ENCODE measurements at regions not wholly inside any gene's neighbourhood (a gene's known extent, or its start where the extent isn't known, plus 50 kb on each side); places are given as distances from the start of the nearest gene placed in this dataset.

DNA sequence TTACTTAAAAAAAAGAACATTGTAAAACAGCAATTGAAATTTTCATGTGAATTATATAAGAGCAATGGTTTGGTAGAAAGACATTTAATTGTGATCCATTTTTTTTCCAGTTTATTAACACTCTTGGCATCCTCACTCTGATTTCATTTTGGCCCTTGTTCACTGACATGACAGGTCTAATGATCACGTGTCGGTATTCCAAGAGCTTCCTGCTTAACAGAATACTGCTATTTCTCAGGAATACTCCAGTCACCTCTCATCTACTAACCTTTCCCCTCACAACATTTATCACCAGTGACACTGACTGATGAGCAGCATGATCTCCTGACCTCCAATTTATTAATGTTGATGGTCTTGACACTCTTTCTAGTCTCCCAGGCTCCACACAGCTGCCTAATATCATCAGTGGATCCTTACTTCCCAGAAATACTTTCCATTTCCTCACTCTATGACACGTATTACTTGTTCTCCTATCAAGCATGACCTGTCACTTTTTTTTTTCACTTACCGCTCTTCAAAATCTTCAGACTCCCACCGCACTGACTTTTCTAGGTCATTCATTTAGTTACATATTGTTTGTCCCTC, 847.8 kb upstream of the SLIT2 start:
- no peak for TF ChIP-seq POLR2AphosphoS5 (IDR thresholded peaks at IDR 0.05; ENCODE audit: low read depth, low read length)
- TF ChIP-seq TAF1 (IDR thresholded peaks at IDR 0.05; ENCODE audit: borderline replicate concordance, insufficient read depth, low read length), result no peak
- no peak for TF ChIP-seq SIN3A (IDR thresholded peaks at IDR 0.05; ENCODE audit: borderline replicate concordance, insufficient read depth, low read length)
- TF ChIP-seq, protein P1, sequence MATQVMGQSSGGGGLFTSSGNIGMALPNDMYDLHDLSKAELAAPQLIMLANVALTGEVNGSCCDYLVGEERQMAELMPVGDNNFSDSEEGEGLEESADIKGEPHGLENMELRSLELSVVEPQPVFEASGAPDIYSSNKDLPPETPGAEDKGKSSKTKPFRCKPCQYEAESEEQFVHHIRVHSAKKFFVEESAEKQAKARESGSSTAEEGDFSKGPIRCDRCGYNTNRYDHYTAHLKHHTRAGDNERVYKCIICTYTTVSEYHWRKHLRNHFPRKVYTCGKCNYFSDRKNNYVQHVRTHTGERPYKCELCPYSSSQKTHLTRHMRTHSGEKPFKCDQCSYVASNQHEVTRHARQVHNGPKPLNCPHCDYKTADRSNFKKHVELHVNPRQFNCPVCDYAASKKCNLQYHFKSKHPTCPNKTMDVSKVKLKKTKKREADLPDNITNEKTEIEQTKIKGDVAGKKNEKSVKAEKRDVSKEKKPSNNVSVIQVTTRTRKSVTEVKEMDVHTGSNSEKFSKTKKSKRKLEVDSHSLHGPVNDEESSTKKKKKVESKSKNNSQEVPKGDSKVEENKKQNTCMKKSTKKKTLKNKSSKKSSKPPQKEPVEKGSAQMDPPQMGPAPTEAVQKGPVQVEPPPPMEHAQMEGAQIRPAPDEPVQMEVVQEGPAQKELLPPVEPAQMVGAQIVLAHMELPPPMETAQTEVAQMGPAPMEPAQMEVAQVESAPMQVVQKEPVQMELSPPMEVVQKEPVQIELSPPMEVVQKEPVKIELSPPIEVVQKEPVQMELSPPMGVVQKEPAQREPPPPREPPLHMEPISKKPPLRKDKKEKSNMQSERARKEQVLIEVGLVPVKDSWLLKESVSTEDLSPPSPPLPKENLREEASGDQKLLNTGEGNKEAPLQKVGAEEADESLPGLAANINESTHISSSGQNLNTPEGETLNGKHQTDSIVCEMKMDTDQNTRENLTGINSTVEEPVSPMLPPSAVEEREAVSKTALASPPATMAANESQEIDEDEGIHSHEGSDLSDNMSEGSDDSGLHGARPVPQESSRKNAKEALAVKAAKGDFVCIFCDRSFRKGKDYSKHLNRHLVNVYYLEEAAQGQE (IDR thresholded peaks at IDR 0.05; ENCODE audit: insufficient read depth in 1 of 2, low read depth in 2 of 2, low read length in 2 of 2), result no peak
- TF ChIP-seq FOXP2 (optimal IDR thresholded peaks at IDR 0.05; ENCODE audit: borderline replicate concordance, extremely low read depth, extremely low read length, insufficient read depth), result no peak

GRCh38 chr4:19402581-19403065, 849.1 kb upstream of the SLIT2 start:
- TF ChIP-seq SIN3A (IDR thresholded peaks at IDR 0.05; ENCODE audit: borderline replicate concordance, insufficient read depth, low read length) (no peak), POLR2AphosphoS5 (IDR thresholded peaks at IDR 0.05; ENCODE audit: low read depth, low read length) (no peak), FOXP2 (optimal IDR thresholded peaks at IDR 0.05; ENCODE audit: borderline replicate concordance, extremely low read depth, extremely low read length, insufficient read depth) (no peak), TAF1 (IDR thresholded peaks at IDR 0.05; ENCODE audit: borderline replicate concordance, insufficient read depth, low read length) (no peak)
- TF ChIP-seq, protein P1 (IDR thresholded peaks at IDR 0.05; ENCODE audit: insufficient read depth in 1 of 2, low read depth in 2 of 2, low read length in 2 of 2), result no peak

DNA sequence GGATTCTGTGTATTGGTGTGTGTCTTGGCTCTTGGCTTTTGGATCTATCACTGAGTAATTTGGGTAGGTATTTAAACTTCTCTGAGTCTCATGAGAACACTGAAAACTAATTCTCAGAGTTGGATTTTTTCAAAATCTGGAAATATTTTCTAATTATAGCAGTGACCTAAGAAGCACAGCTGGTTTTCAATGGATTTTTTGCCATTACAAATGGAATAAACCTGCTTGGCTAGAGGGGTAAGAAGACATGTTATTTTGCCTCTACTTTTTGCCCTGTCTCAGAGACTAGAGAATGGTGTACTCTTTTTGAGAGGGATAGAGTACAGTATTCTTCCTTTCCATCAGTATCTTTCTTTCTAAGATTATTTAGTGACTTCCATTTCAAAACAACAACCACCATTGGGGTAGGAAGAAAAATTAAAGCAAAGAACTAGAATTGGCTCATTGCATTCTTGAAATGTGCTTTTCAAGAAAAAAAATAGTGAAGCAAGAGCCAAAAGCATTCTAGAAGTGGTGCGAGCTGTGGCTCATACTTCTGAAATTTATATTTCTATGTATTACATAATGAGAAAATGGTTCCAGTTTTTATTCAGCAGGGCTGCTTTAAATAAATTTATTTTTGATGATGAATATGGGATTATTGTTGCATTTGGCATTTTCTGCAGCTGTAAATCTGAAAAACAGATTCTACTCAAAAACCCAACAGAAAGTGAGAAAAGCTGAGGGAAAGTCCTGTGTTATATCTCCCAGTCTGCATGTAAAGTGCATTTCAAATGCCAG, 850.2 kb upstream of the SLIT2 start:
- no peak for TF ChIP-seq SIN3A (IDR thresholded peaks at IDR 0.05; ENCODE audit: borderline replicate concordance, insufficient read depth, low read length)
- TF ChIP-seq, protein P1 (IDR thresholded peaks at IDR 0.05; ENCODE audit: insufficient read depth in 1 of 2, low read depth in 2 of 2, low read length in 2 of 2), result no peak
- no peak for TF ChIP-seq TAF1 (IDR thresholded peaks at IDR 0.05; ENCODE audit: borderline replicate concordance, insufficient read depth, low read length)
- TF ChIP-seq POLR2AphosphoS5 (IDR thresholded peaks at IDR 0.05; ENCODE audit: low read depth, low read length), result no peak
- TF ChIP-seq FOXP2 (optimal IDR thresholded peaks at IDR 0.05; ENCODE audit: borderline replicate concordance, extremely low read depth, extremely low read length, insufficient read depth), result no peak

DNA sequence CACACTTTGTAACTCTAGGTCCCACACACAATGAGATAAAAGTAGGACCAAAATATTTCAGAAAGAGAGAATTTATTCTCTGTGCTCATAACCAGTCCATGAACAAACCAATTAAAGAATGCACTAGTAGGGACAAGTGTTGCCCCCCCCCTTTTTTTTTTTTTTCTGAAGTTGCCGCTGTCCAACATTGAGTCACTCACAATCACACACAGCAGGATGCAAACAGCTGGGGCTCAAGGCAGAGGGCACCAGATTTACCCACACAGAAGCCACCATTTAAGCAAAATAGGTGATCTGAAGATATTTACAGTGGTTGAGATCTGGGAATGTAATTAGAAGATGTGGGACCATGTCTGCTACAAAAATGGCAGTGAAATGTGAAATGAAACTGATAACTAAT, 850.9 kb upstream of the SLIT2 start:
- no peak for TF ChIP-seq TAF1 (IDR thresholded peaks at IDR 0.05; ENCODE audit: borderline replicate concordance, insufficient read depth, low read length)
- TF ChIP-seq, protein P1 (IDR thresholded peaks at IDR 0.05; ENCODE audit: insufficient read depth in 1 of 2, low read depth in 2 of 2, low read length in 2 of 2), result peak; percentile 46 to 81; a peak in 2 of 4 replicates
- no peak for TF ChIP-seq POLR2AphosphoS5 (IDR thresholded peaks at IDR 0.05; ENCODE audit: low read depth, low read length)
- TF ChIP-seq SIN3A (IDR thresholded peaks at IDR 0.05; ENCODE audit: borderline replicate concordance, insufficient read depth, low read length), result no peak
- TF ChIP-seq FOXP2 (optimal IDR thresholded peaks at IDR 0.05; ENCODE audit: borderline replicate concordance, extremely low read depth, extremely low read length, insufficient read depth), result no peak

Measured in PFSK-1 (cell line).